Cardiac septum (tissue), 1 donor: ENCODE measurements at regions not wholly inside any gene's neighbourhood (a gene's known extent, or its start where the extent isn't known, plus 50 kb on each side); places are given as distances from the start of the nearest gene placed in this dataset.

ENCODE experiments used
- DNase-seq: peaks from one replicate; pipeline ENCODE4 v3.0.0-alpha.2; 2020; ENCODE audit warnings: low spot score
- intact Hi-C: fragments of 100-400 bp; cut with DNase I; formaldehyde crosslinking; loops from one replicate; pipeline ENCODE4 v1.14.0; 2022
- donor health status: DM: no; HTN: no; CAD: no.

DNA sequence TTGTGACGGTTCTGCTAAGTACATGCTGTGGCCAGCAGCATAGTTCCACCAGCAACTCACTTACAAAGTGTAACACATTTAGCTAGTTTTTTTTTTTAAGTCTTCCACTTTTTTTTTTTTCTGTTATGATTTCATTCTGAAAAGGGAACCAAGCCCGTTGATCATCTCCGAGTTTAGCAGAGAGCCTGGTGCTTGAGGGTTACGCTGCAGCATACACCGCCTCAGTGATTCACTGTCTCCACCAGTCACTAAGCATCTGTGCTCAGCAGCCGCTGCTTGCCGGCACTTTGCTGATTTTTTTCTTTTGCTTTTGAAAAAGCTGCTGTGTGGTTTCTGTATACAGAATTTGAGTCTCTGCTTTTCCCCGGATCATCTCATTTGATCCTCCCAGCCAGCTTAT, 194.5 kb upstream of the CDH13 start:
- intact Hi-C loops = no loop called here
- DNase-seq = no peak

DNA sequence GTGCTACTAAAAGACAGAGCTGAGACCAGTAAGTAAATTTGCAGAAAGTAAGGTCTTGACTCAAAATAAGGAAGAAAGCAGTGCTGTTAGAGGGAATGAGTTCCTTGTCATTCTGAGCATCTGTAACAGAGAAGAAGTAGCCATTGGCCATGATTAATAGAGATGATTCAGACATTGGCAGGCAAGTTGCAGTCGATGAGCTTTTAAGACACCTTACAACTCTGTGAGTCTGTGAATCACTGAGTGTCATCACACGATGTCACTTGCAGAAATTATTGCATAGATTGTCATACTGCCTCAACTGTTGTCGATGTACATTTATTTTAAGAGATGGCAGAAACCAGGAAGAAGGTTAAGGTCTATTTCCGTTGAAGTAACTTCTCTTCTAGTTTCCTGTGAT, 201.1 kb upstream of the CDH13 start:
- no peak for DNase-seq
- intact Hi-C loops = no loop called here

DNA sequence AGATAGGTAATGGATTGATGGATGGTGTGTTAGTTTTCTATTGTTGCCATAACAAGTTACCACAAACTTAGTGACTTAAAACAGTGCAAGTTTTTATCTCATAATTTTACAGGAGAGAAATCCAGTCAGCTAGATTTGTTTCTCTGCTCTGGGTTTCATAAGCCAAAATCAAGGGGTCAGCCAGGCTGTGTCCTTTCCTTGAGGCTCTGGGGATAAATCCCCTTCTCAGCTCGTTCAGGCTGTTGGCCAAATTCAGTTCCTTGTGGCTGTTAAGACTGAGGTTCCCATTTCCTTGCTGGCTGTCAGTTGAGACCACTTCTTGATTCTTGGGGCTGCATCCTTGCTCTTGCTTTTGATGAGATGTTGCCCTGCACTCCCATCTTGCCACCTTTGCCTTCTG, 204.9 kb upstream of the CDH13 start:
- no peak for DNase-seq
- intact Hi-C loops = no loop called here

DNA sequence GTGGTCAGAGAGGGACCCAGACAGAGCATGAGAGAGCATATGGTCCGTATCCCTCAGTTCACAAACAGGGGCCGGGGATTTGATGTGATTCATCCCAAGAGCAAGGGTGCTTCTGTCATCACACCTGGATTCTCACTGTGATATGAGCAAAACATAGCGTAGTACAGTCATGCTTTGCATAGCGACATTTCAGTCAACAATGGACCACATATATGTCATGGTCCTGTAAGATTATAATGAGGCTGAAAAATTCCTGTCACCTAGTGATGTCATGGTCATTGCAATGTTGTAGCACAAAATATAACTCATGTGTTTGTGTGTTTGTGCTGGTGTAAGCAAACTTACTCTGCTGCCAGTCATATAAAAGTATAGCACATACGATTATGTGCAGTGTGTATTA, 207.4 kb upstream of the CDH13 start:
- intact Hi-C loops = no loop called here
- no peak for DNase-seq

DNA sequence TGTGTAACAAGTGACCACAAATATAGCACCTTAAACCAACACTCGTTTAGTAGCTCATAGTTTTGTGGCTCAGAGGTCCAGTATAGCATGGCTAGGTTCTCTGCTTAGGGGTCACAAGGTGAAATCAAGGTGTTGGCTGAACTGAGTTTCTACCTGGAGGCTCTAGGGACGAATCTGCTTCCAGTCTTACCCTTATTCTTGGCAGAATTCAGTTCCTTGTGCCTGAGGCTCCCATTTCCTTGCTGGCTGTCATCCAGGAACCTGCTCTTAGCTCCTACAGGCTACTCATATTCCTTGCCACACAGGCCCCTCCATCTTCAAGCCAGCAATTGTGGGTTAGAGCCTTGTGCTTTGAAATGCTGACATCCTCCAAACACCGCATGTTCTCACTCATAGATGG, 212.3 kb upstream of the CDH13 start:
- intact Hi-C loops = no loop called here
- no peak for DNase-seq

DNA sequence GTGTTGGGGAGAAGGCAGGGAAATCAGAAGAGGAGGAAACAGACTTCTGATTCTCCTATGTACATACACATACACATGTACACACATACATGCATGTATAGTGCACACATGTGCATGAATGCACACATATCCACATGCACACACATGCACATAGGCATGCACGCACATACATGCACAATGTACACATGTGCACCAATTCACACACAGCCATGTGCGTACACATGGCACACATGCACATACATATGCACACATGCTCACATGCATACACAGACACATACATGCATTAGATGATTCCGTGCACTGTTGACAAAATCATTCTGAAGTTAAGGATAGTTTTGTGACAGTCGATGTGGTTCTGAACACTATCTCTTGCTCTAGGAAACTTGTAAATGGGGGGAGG, 214.0 kb upstream of the CDH13 start:
- intact Hi-C loops = no loop called here
- DNase-seq = no peak

DNA sequence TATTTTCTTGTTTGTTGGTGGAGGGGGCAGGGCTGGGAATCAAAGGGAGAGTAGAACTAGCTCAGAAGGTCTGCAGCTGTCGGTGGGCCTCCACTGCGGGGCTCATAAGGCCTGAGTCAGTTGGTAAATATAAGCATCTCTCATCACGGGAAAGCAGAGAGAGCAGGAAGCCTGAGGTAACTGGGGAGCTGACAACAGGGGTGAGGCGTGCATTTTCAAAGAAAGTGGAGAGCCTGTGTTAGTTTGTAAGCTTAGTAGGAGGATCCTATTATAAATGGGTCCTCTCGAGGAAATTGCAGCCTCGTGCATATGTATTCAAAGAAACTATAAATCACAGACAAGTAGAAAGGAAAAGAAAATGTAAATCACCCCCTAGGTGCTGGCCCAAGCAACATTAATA, 221.0 kb upstream of the CDH13 start:
- intact Hi-C loops = no loop called here
- no peak for DNase-seq

DNA sequence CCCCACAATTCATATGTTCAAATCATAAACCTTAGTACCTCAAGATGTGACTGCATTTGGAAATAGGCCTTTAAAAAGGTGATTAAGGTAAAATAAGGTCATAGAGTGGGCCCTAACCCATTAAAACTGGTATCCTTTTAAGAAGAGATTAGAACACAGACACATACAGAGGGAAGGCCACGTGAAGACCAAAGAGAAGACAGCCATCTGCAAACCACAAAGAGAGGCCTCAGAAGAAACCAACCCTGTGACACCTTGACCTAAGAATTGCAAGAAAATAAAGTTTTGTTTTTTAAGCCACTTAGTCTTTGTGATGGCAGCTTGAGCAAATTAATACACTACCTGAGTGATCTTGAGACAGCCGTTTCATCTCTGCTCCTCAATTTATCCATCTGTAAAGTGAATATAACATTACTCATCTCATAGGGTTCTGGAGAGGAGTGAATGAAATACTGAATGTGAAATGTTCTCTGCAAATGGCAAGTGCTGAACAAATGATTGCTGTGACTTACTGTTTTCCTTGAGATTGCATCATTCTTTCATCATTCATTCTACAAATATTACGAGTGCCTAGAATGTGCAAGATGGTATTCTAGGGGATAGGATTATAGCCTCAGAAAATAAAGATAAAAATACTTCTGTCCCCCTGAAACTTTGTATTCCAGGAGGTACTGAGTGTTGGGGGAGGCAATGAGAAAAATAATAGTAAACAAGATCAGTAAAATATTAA, 222.0 kb upstream of the CDH13 start:
- intact Hi-C loops = no loop called here

DNA sequence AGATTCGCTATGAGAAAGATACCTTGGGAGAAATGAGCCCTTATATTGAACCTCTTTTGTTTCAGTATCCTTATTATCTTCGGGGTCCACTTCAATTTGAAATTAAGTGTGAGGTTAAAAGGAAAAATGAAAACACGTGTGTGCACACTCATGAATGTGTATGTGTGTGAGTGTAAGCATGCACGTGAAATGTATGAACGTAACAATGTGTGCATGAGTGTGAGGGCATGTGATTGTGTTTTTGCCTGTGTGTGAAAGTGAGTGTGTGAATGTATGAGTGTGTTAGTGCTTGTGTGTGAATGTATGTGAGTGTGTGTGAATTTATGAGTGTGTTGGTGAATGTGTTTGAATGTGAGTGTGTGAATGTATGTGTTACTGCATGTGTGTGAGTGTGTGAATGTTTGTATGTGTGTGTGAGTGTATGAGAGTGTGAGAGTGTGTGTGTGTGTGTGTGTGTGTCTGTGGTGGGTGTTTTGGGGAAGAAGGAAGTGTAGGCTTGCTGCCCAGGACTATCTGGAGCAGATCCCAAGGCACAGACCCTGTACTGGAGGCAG, 224.0 kb upstream of the CDH13 start:
- no peak for DNase-seq
- intact Hi-C loops = no loop called here

More for the DNA sequence above, 222.0 kb upstream of the CDH13 start:
- no peak for DNase-seq

DNA sequence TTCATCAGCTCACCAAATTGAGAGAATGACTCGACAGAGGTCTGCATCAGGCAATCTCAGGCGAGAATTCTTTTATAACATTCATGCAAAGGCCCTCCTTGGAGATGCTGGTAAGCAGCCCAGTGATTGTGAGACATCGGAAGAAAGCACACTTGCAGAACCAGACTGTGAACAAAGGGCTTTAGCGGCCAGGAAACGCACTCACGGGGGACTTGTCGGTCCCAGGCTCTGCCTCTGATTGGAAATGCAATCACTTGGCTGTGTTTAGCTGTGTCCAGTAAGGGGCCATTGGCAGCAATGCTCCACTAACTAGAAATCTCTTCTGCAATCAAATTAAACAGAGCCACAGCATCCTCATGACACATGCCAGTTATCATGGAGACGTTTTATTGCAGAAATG, 226.7 kb upstream of the CDH13 start:
- DNase-seq = no peak
- intact Hi-C loops = no loop called here

DNA sequence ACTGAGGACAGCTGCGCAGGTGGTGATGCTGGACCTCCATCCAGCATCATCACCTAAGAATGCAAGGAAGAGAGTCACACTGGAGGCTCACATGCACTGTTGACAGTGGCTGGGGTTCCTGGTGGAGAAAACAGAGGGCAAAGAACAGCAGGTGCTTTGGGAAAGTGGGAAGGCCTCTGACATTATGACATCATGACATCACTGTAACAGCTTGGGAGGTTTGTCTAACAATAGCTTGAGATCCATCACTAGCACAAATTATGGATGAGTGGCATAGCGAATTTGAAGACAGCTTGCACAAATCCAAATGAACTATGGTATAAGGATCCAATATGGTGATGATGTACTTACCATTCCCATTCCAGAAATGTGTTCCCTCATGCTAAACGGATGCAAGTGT, 226.5 kb upstream of the MPHOSPH6 start:
- intact Hi-C loops = no loop called here
- no peak for DNase-seq

DNA sequence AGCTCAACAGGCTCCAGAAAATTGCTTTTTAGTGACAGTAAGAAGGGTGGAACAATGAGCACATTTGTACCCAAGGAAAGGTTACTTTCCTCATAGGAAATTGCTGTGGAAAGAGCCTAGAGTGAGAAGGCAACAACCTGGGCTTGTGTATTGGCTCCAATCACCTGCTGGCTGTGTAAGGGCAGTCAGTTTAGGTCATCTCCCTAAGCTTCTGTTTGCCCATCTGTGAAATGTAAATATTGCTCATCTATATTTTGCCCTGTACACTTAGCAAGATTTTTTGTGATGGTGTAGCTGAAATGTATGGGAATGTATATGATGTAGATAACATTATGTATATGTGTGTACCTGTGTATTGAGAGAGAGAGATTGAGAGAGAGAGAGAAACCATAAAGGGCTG, 225.2 kb upstream of the MPHOSPH6 start:
- no peak for DNase-seq
- intact Hi-C loops = no loop called here

DNA sequence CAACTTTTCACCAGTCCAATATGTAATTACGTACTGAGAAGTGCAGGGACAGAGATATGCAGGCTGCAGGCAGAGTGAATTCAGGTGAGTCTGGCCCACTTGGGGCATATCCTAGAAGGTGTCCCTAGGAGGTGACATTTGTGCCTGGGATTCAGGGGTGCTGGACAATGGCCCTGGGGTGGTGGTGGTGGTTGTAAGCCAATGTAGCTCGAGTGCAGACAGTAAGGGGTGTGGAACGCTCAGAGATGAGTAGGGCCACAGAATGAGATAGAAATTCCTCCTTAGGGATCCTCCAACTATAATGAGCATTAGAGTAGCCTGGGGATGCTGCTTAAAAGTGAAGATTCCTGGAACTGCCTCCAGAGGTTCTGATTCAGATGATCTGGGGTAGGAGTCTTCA, 221.7 kb upstream of the MPHOSPH6 start:
- intact Hi-C loops = no loop called here
- no peak for DNase-seq

DNA sequence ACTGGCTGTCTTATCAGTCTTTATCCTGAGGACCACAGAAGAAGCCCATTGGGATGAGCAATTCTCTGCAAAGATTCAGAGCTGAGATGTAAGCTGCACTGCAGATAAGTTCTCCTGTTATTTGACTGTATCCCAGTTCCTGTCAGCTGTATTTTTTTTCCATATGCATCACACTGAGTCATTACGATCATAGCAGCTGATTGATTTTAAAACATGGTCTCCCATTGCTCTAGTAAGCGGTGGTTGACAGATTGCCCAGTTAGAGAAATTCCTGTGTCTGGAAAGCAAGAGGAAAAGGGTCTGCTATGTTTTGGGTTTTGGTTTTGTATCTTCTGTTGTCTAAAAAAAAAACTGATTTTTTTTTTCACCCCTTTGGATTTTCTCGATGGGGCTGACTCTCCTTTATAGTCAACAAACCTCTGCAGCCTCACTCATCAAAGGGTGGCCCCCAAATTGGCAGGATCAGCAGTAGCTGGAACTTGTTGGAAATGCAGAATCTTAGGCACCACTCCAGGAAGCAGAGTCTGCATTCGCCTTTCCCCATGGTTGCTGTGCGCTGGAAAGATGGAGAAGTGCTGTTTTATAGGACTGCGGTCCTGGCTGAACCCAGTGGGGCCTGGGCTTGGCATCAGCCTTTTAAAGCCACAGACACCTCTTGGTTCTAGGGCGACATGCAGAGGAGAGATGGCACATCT, 220.1 kb upstream of the MPHOSPH6 start:
- intact Hi-C loops = no loop called here
- no peak for DNase-seq

DNA sequence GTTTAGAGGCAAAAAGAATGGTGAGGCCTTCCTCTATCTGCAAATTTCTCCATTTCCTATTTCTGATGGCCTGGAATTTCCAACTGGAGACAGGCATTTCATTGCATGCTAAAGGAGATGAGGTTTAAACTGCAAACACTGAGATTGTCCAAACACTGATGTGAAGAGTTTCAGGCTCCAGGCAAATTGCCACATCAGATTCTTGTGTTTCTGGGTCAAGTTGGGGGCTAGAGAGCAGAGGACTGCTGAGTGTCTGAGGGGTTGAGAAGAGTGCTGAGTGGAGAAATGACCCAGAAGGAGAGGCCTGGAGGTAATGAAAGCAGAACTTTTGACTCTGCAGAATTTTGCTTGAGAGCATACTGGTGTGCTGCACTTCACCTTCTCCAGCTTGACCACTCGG, 216.7 kb upstream of the MPHOSPH6 start:
- intact Hi-C loops = no loop called here
- DNase-seq = no peak

DNA sequence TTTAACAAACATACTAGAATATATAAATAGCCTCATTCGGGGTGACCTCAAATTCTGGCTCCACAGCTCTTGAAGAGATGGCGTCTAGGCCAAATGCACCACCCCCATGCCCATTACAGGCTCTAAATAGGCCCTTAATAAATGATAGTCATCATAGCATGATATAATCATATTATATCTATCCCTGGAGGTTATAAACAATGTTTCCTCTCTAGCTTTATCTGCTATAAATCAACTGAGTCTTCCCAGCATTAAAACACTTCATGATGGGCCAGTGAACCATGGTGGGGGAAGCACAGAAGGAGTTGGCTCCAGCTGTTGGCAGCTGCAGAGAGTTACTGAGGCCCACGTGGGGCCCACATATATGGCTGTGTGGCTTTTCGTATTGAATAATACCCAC, 214.9 kb upstream of the MPHOSPH6 start:
- no peak for DNase-seq
- intact Hi-C loops = no loop called here

DNA sequence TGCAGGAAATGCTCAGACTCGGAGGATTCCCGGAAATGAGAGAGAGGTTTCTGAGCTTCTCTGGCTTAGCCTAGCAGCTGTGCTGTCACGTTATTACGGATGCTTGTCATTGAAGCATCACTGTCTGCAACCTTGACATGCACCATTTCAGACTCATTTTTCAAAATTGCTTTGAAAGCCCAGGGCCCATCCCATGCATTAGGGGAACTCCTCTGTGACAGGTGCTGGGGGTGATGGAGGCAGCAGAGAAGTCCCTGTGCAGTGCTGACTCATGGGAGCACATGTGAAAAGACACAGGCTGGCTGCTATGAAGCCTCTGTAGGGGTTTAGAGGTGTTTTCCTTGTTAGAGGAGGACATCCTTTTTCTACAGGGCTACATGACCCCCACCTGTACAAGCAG, 214.0 kb upstream of the MPHOSPH6 start:
- intact Hi-C loops = no loop called here
- no peak for DNase-seq

DNA sequence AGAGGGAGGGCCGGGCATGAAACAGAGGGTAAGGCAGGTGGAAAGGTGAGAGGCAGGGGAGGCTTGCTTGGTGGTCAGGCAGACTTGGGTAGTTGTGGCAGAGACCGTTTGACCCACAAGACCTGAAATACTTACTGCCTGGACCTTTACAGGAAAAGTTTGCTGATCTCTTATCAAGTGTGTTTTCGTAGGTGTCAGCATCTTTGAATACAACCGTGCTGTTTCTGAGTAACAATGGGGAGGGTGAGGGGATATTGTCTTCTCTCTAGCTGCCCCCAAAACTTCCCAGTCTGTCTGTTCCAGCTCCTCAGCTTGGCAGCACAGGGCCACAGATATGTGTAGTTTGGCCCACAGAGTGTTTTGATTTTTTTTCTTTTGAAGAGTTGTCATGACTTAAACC, 212.5 kb upstream of the MPHOSPH6 start:
- no peak for DNase-seq
- intact Hi-C loops = no loop called here

DNA sequence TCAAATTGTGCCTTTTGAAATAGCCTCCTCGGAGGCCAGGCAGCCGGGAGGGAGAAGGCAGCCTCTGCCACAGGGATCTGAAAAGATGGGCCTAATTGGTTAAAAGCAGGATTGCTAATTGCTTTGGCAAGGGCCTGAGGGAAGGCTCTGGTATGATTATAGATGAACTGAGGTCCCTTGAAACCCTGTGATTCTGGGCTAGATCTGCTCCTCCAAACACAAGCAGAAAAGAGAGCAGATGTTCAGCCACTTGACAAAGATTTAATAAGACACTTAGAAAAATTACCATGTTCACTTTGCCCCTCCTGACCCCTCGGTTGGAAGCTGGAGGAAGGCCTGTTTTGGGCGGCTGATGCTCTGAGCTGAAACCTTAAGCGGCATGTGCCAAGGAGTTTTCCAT, 209.5 kb upstream of the MPHOSPH6 start:
- no peak for DNase-seq
- intact Hi-C loops = no loop called here

DNA sequence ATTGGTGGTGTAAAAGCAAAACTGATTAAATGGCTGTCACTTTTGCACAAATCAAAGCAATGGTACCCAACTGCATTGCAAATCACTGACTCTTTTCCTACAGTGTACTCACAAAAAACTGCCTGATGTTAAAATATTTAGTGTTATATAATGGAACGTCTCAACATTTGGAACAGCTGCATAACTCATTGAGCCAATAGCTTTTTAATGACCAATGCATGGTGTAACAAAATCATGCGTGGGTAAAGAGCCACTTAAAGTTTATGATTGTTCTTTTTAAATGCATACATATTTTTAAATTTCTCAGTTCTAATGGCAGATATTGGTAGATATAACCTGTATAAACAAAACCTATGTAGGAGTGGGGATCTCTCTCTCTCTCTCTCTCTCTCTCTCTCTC, 204.0 kb upstream of the MPHOSPH6 start:
- no peak for DNase-seq
- intact Hi-C loops = no loop called here

DNA sequence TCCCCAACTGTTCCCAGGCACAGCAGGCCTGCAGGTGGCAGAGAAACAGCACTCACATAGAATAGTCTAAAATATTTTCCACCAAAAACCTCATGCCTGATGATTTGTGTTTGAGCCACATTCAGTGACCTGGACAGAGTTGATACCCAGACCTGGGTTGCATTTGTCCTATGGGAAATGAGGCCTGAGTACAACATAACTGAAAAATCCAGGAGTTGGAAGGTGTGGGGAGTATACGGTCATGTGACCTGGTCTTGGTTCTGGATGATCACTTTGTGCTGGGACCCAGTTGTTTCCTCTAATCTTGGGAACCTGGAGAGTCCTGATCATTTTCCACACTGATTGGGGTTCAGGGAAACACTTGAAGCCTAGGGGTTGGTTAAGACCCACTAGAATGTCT, 200.3 kb upstream of the MPHOSPH6 start:
- intact Hi-C loops = no loop called here
- DNase-seq = no peak
